ENCODE measurements at regions not wholly inside any gene's neighbourhood (a gene's known extent, or its start where the extent isn't known, plus 50 kb on each side); places are given as distances from the start of the nearest gene placed in this dataset.
"Not testable (repeated sequence)": the region's sequence is repeated elsewhere in the genome, so short reads cannot be mapped to it uniquely, and the experiment has no call there.

DNA sequence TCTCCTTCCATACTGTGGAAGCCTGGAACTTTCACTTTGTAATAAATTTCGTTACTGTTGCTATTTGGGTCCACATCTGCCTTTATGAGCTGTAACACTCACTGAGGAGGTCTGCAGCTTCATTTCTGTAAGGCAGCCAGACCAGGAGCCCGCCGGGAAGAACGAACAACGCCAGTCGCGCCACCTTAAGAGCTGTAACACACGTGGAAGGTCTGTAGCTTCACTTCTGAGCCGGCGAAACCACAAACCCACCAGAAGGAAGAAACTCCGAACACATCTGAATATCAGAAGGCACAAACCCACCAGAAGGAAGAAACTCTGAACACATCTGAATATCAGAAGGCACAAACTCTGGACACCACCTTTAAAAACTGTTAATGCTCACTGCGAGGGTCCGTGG lies 589.9 kb upstream of the SLC35B3 start:
- H3K4me1 ChIP-seq (ENCODE audit: control insufficient read depth in 5 of 5, insufficient read depth in 5 of 5, low read length in 5 of 5): no peaks in the 10 kb centered on the region
- H3K4me3 ChIP-seq: no peak overlapping the region
- no peak for ATAC-seq (ENCODE audit: insufficient read depth, low FRiP score)
- DNase-seq: no peak
- WGBS, 2 donors: 57 to 79% methylated on average over 13 of the region's 13 CpGs
- no peak overlapping the region for H3K27ac ChIP-seq (ENCODE audit: low read depth in 1 of 2, low read length in 1 of 2)
- H3K9me3 ChIP-seq (ENCODE audit: control insufficient read depth in 4 of 4, insufficient read depth in 3 of 4, low read length in 3 of 4): no peaks in the 10 kb centered on the region
- TF ChIP-seq, protein P1, sequence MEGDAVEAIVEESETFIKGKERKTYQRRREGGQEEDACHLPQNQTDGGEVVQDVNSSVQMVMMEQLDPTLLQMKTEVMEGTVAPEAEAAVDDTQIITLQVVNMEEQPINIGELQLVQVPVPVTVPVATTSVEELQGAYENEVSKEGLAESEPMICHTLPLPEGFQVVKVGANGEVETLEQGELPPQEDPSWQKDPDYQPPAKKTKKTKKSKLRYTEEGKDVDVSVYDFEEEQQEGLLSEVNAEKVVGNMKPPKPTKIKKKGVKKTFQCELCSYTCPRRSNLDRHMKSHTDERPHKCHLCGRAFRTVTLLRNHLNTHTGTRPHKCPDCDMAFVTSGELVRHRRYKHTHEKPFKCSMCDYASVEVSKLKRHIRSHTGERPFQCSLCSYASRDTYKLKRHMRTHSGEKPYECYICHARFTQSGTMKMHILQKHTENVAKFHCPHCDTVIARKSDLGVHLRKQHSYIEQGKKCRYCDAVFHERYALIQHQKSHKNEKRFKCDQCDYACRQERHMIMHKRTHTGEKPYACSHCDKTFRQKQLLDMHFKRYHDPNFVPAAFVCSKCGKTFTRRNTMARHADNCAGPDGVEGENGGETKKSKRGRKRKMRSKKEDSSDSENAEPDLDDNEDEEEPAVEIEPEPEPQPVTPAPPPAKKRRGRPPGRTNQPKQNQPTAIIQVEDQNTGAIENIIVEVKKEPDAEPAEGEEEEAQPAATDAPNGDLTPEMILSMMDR (IDR thresholded peaks at IDR 0.05; ENCODE audit: control extremely low read depth, extremely low read depth): no peak
- no peaks in the 10 kb centered on the region for H3K27me3 ChIP-seq (ENCODE audit: control insufficient read depth in 3 of 3, insufficient read depth in 3 of 3, low read length in 2 of 3)
- no peak overlapping the region for H3K9ac ChIP-seq (ENCODE audit: insufficient read depth in 1 of 2, low read length in 2 of 2)
- H3K36me3 ChIP-seq (ENCODE audit: control insufficient read depth in 4 of 4, insufficient read depth in 4 of 4, low read length in 4 of 4): no peaks in the 10 kb centered on the region

DNA sequence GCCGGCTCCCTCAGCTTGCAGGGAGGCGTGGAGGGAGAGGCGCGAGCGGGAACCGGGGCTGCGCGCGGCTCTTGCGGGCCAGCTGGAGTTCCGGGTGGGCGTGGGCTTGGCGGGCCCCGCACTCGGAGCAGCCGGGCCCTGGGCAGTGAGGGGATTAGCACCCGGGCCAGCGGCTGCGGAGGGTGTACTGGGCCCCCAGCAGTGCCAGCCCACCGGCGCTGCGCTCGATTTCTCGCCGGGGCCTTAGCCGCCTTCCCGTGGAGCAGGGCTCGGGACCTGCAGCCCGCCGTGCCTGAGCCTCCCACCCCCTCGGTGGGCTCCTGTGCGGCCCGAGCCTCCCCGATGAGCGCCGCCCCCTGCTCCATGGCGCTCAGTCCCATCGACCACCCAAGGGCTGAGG lies 588.9 kb upstream of the SLC35B3 start:
- not testable (repeated sequence) for H3K4me1 ChIP-seq (ENCODE audit: control insufficient read depth in 5 of 5, insufficient read depth in 5 of 5, low read length in 5 of 5); DNase-seq; H3K27me3 ChIP-seq (ENCODE audit: control insufficient read depth in 3 of 3, insufficient read depth in 3 of 3, low read length in 2 of 3); H3K9me3 ChIP-seq (ENCODE audit: control insufficient read depth in 4 of 4, insufficient read depth in 3 of 4, low read length in 3 of 4); H3K36me3 ChIP-seq (ENCODE audit: control insufficient read depth in 4 of 4, insufficient read depth in 4 of 4, low read length in 4 of 4); H3K4me3 ChIP-seq; H3K9ac ChIP-seq (ENCODE audit: insufficient read depth in 1 of 2, low read length in 2 of 2); ATAC-seq (ENCODE audit: insufficient read depth, low FRiP score); H3K27ac ChIP-seq (ENCODE audit: low read depth in 1 of 2, low read length in 1 of 2)
- WGBS, 2 donors: 88 to 95% methylated on average over 35 to 38 of the region's 38 CpGs

DNA sequence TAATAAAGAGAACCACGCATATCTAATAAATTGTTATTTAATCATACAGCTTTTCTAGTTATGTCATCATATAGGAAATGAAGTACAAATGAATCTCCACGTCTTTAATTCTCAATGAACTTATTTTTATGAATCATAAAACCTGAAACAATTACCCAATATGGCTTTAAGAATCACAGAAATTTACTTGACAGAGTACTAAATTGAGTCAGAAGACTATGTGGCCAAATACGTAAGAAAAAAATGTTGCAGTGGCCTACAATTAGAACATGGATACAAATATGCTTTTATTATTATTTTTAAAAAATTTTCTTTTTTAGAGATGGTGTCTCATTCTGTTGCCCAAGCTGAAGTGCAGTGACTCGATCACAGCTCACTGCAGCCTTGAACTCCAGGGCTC lies 584.7 kb upstream of the SLC35B3 start:
- no peak overlapping the region for H3K27ac ChIP-seq (ENCODE audit: low read depth in 1 of 2, low read length in 1 of 2)
- no peaks in the 10 kb centered on the region for H3K9me3 ChIP-seq (ENCODE audit: control insufficient read depth in 4 of 4, insufficient read depth in 3 of 4, low read length in 3 of 4)
- no peak for DNase-seq
- no peak overlapping the region for H3K4me3 ChIP-seq
- TF ChIP-seq, protein P1 (IDR thresholded peaks at IDR 0.05; ENCODE audit: control extremely low read depth, extremely low read depth): no peak
- 78 to 83% methylated on average over 4 of the region's 4 CpGs for WGBS, 2 donors
- no peaks in the 10 kb centered on the region for H3K27me3 ChIP-seq (ENCODE audit: control insufficient read depth in 3 of 3, insufficient read depth in 3 of 3, low read length in 2 of 3)
- ATAC-seq (ENCODE audit: insufficient read depth, low FRiP score): no peak
- H3K9ac ChIP-seq (ENCODE audit: insufficient read depth in 1 of 2, low read length in 2 of 2): no peak overlapping the region
- no peaks in the 10 kb centered on the region for H3K4me1 ChIP-seq (ENCODE audit: control insufficient read depth in 5 of 5, insufficient read depth in 5 of 5, low read length in 5 of 5)
- H3K36me3 ChIP-seq (ENCODE audit: control insufficient read depth in 4 of 4, insufficient read depth in 4 of 4, low read length in 4 of 4): no peaks in the 10 kb centered on the region

DNA sequence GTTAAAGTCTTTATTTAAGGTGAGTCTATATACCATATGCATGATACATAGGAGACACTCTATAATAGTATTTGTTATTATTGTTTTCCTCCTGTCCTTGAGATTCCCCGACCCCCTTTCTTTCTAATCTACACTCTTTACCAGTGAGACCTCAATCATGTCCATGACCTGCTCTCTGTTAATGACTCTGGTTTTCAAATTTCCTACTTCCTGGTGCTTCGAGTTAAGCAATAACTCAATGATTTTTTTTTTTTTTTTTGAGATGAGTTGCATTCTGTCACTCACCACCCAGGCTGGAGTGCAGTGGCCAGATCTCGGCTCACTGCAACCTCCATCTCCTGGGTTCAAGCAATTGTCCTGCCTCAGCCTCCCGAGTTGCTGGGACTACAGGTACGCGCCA lies 574.6 kb upstream of the SLC35B3 start:
- ATAC-seq (ENCODE audit: insufficient read depth, low FRiP score): no peak
- no peak overlapping the region for H3K4me3 ChIP-seq
- H3K4me1 ChIP-seq (ENCODE audit: control insufficient read depth in 5 of 5, insufficient read depth in 5 of 5, low read length in 5 of 5): no peaks in the 10 kb centered on the region
- no peak overlapping the region for H3K27ac ChIP-seq (ENCODE audit: low read depth in 1 of 2, low read length in 1 of 2)
- H3K36me3 ChIP-seq (ENCODE audit: control insufficient read depth in 4 of 4, insufficient read depth in 4 of 4, low read length in 4 of 4): no peaks in the 10 kb centered on the region
- DNase-seq: no peak
- no peaks in the 10 kb centered on the region for H3K27me3 ChIP-seq (ENCODE audit: control insufficient read depth in 3 of 3, insufficient read depth in 3 of 3, low read length in 2 of 3)
- TF ChIP-seq, protein P1 (IDR thresholded peaks at IDR 0.05; ENCODE audit: control extremely low read depth, extremely low read depth): no peak
- H3K9ac ChIP-seq (ENCODE audit: insufficient read depth in 1 of 2, low read length in 2 of 2): no peak overlapping the region
- no peaks in the 10 kb centered on the region for H3K9me3 ChIP-seq (ENCODE audit: control insufficient read depth in 4 of 4, insufficient read depth in 3 of 4, low read length in 3 of 4)
- WGBS, 2 donors: 55 to 81% methylated on average over 6 of the region's 6 CpGs
